ENCODE measurements at regions not wholly inside any gene's neighbourhood (a gene's known extent, or its start where the extent isn't known, plus 50 kb on each side); places are given as distances from the start of the nearest gene placed in this dataset.
"Not testable (repeated sequence)": the region's sequence is repeated elsewhere in the genome, so short reads cannot be mapped to it uniquely, and the experiment has no call there.

DNA sequence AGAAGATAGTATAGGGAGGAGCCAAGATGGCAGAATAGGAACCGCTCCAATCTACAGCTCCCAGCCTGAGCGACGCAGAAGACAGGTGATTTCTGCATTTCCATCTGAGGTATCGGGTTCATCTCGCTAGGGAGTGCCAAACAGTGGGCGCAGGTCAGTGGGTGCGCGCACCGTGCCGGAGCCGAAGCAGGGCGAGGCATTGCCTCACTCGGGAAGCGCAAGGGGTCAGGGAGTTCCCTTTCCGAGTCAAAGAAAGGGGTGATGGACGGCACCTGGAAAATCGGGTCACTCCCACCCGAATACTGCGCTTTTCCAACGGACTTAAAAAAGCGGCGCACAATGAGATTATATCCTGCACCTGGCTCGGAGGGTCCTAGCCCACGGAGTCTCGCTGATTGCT is 201.2 kb downstream of the CETN3 start:
- TF ChIP-seq, protein P1, sequence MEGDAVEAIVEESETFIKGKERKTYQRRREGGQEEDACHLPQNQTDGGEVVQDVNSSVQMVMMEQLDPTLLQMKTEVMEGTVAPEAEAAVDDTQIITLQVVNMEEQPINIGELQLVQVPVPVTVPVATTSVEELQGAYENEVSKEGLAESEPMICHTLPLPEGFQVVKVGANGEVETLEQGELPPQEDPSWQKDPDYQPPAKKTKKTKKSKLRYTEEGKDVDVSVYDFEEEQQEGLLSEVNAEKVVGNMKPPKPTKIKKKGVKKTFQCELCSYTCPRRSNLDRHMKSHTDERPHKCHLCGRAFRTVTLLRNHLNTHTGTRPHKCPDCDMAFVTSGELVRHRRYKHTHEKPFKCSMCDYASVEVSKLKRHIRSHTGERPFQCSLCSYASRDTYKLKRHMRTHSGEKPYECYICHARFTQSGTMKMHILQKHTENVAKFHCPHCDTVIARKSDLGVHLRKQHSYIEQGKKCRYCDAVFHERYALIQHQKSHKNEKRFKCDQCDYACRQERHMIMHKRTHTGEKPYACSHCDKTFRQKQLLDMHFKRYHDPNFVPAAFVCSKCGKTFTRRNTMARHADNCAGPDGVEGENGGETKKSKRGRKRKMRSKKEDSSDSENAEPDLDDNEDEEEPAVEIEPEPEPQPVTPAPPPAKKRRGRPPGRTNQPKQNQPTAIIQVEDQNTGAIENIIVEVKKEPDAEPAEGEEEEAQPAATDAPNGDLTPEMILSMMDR (IDR thresholded peaks at IDR 0.05) = not testable (repeated sequence)
- not testable (repeated sequence) for TF ChIP-seq POLR2A (IDR thresholded peaks at IDR 0.05); POLR2AphosphoS5 (IDR thresholded peaks at IDR 0.05; ENCODE audit: insufficient read depth in 1 of 2, low read depth in 1 of 2)
